Esophagus squamous epithelium (tissue), 5 donors: ENCODE measurements at regions not wholly inside any gene's neighbourhood (a gene's known extent, or its start where the extent isn't known, plus 50 kb on each side); places are given as distances from the start of the nearest gene placed in this dataset.
"Not testable (repeated sequence)": the region's sequence is repeated elsewhere in the genome, so short reads cannot be mapped to it uniquely, and the experiment has no call there.

Source experiments
- DNase-seq: peaks from one replicate; lab custom pipeline; 2025; lab: John Stamatoyannopoulos, UW
- H3K27ac ChIP-seq, 4 donors: fragments of 200-600 bp; sonication (generic); one replicate each; pipeline ENCODE4 v1.5.1; 2016 to 2019; ENCODE audit warnings: mild to moderate bottlenecking in 1 of 4
- H3K27me3 ChIP-seq, 4 donors: fragments of 200-600 bp; sonication (generic); 1 replicate in 3 of 4; 2 replicates in 1 of 4; pipeline versions ENCODE4 v1.5.1 to v1.6.0; 2017 to 2021; ENCODE audit warnings: antibody characterized with exemption in 1 of 4
- H3K36me3 ChIP-seq, 3 donors: fragments of 200-600 bp; sonication (generic); one replicate each; pipeline ENCODE4 v1.5.1; 2016 to 2019
- H3K4me1 ChIP-seq, 3 donors: fragments of 200-600 bp; sonication (generic); one replicate each; pipeline ENCODE4 v1.5.1; 2017 to 2019
- H3K4me3 ChIP-seq, 4 donors: fragments of 200-600 bp; sonication (generic); 1 replicate in 3 of 4; 2 replicates in 1 of 4; pipeline ENCODE4 v1.5.1; 2016 to 2019; ENCODE audit warnings: mild to moderate bottlenecking in 2 of 4, moderate library complexity in 1 of 4
- H3K9me3 ChIP-seq, 3 donors: fragments of 200-600 bp; sonication (generic); one replicate each; pipeline ENCODE4 v1.5.1; 2016 to 2019
- CTCF ChIP-seq, 6 experiments: fragments of 450-650 bp in 4 of 6; fragments of 200-600 bp in 2 of 6; sonication (generic) in 2 of 6; IDR thresholded peaks; one replicate each; pipeline ENCODE4 v1.5.1; 2016 to 2019; ENCODE audit warnings: antibody characterized with exemption in 6 of 6, mild to moderate bottlenecking in 4 of 6, moderate library complexity in 4 of 6
- POLR2A ChIP-seq, 4 donors: fragments of 450-650 bp; IDR thresholded peaks; one replicate each; pipeline ENCODE4 v1.6.1; 2017; ENCODE audit warnings: antibody characterized with exemption in 4 of 4, mild to moderate bottlenecking in 4 of 4, moderate library complexity in 3 of 4
- WGBS, 2 donors: methylation state at CpG; one replicate each; pipeline ENCODE4 v1.1.5; 2018; 5-methylcytosine and 5-hydroxymethylcytosine counted together
- intact Hi-C: fragments of 100-400 bp; cut with DNase I; formaldehyde crosslinking; loops from one replicate; pipeline ENCODE4 v1.15.0; 2022
- donor health status: DM: yes; HTN: yes; CAD: no.

- peaks cover 0 to 14% (median 0%) of the 10 kb centered on the region in 3 donors for H3K9me3 ChIP-seq
- intact Hi-C loops: no loop called here
- DNase-seq: no peak
- H3K4me3 ChIP-seq: no peak overlapping the region
- no peaks in the 10 kb centered on the region for H3K4me1 ChIP-seq
- no peak overlapping the region for H3K27ac ChIP-seq
- WGBS, 2 donors: 51 to 53% methylated on average over 6 of the region's 6 CpGs
- H3K27me3 ChIP-seq: no peaks in the 10 kb centered on the region
- TF ChIP-seq CTCF (IDR thresholded peaks at IDR 0.05) (no peak), POLR2A (IDR thresholded peaks at IDR 0.05) (no peak)
- peaks cover 0 to 19% (median 0%) of the 10 kb centered on the region in 3 donors for H3K36me3 ChIP-seq
These were observed 2695.0 kb upstream of the DEFB115 start for GRCh38 chr20:28562510-28562898.

GRCh38 chr20:28562899-28563521 is 2694.5 kb upstream of the DEFB115 start:
- WGBS, 2 donors: 58 to 68% methylated on average over 6 of the region's 6 CpGs
- DNase-seq, H3K27me3 ChIP-seq, H3K27ac ChIP-seq, H3K4me1 ChIP-seq, intact Hi-C loops, H3K4me3 ChIP-seq: not testable (repeated sequence)
- Histone ChIP-seq H3K9me3 (peaks cover 0 to 14% (median 0%) of the 10 kb centered on the region in 3 donors), H3K36me3 (peaks cover 0 to 19% (median 0%) of the 10 kb centered on the region in 3 donors)

GRCh38 chr20:28564024-28564423 is 2693.4 kb upstream of the DEFB115 start:
- H3K4me3 ChIP-seq, H3K27me3 ChIP-seq, intact Hi-C loops, H3K27ac ChIP-seq, H3K4me1 ChIP-seq, DNase-seq: not testable (repeated sequence)
- peaks cover 0 to 19% (median 0%) of the 10 kb centered on the region in 3 donors for H3K36me3 ChIP-seq
- WGBS, 2 donors: 60 to 63% methylated on average over 4 of the region's 4 CpGs
- peaks cover 0 to 14% (median 0%) of the 10 kb centered on the region in 3 donors for H3K9me3 ChIP-seq

GRCh38 chr20:28564688-28565463 is 2692.6 kb upstream of the DEFB115 start:
- peaks cover 0 to 19% (median 0%) of the 10 kb centered on the region in 3 donors for H3K36me3 ChIP-seq
- H3K9me3 ChIP-seq: peaks cover 0 to 14% (median 0%) of the 10 kb centered on the region in 3 donors
- H3K27me3 ChIP-seq, DNase-seq, H3K4me1 ChIP-seq, intact Hi-C loops, H3K4me3 ChIP-seq, H3K27ac ChIP-seq: not testable (repeated sequence)
- 48 to 53% methylated on average over 12 of the region's 12 CpGs for WGBS, 2 donors

- H3K27ac ChIP-seq, H3K4me3 ChIP-seq, DNase-seq, H3K27me3 ChIP-seq, H3K9me3 ChIP-seq, H3K4me1 ChIP-seq, intact Hi-C loops: not testable (repeated sequence)
- 46 to 60% methylated on average over 3 of the region's 3 CpGs for WGBS, 2 donors
- H3K36me3 ChIP-seq: peaks cover 0 to 19% (median 0%) of the 10 kb centered on the region in 3 donors
These were observed 2681.5 kb upstream of the DEFB115 start for GRCh38 chr20:28575991-28576390.

- DNase-seq, H3K4me1 ChIP-seq, H3K27me3 ChIP-seq, H3K9me3 ChIP-seq, H3K4me3 ChIP-seq, intact Hi-C loops, H3K27ac ChIP-seq: not testable (repeated sequence)
- peaks cover 0 to 17% (median 0%) of the 10 kb centered on the region in 3 donors for H3K36me3 ChIP-seq
- WGBS, 2 donors: 69 to 73% methylated on average over 3 of the region's 3 CpGs
These were observed 2665.8 kb upstream of the DEFB115 start for GRCh38 chr20:28591680-28592079.

- intact Hi-C loops, H3K27me3 ChIP-seq, H3K4me1 ChIP-seq, DNase-seq, H3K4me3 ChIP-seq, H3K36me3 ChIP-seq, H3K27ac ChIP-seq, H3K9me3 ChIP-seq: not testable (repeated sequence)
- 84 to 93% methylated on average over 1 to 3 of the region's 4 CpGs for WGBS, 2 donors
These were observed 2664.1 kb upstream of the DEFB115 start for GRCh38 chr20:28593383-28593782.

GRCh38 chr20:28594476-28594875 is 2663.0 kb upstream of the DEFB115 start:
- H3K27me3 ChIP-seq, H3K27ac ChIP-seq, H3K4me3 ChIP-seq, H3K9me3 ChIP-seq, DNase-seq, intact Hi-C loops, H3K36me3 ChIP-seq, H3K4me1 ChIP-seq: not testable (repeated sequence)
- 68 to 93% methylated on average over 5 to 6 of the region's 7 CpGs for WGBS, 2 donors

GRCh38 chr20:28602006-28602402 is 2655.5 kb upstream of the DEFB115 start:
- peaks cover 0 to 18% (median 0%) of the 10 kb centered on the region in 3 donors for H3K4me1 ChIP-seq
- peak overlapping the region; percentile 65 to 88 (median 72) for H3K27ac ChIP-seq
- intact Hi-C loops, H3K36me3 ChIP-seq, H3K9me3 ChIP-seq, DNase-seq, H3K27me3 ChIP-seq: not testable (repeated sequence)
- H3K4me3 ChIP-seq: peak overlapping the region; percentile 49 to 70 (median 61)
- WGBS, 2 donors: 0 to 14% methylated on average over 4 to 7 of the region's 7 CpGs
